Left lung (tissue), 4 donors: ENCODE measurements at regions not wholly inside any gene's neighbourhood (a gene's known extent, or its start where the extent isn't known, plus 50 kb on each side); places are given as distances from the start of the nearest gene placed in this dataset.

Experiments used
- ATAC-seq: fragments of 200-7000 bp; cut with Tn5 transposase; one replicate; pipeline ENCODE4 v1.9.1; 2020; ENCODE audit warnings: moderate library complexity
- DNase-seq, 4 donors: peaks; one replicate each; pipeline ENCODE4 v3.0.0-alpha.2; 2013 to 2020
- H3K27ac ChIP-seq, 2 donors: fragments of 200-600 bp; sonication (generic) in 1 of 2; one replicate each; pipeline versions ENCODE4 v1.5.0 to v1.8.0; 2020 to 2021
- H3K27me3 ChIP-seq, 2 donors: fragments of 200-600 bp; sonication (generic) in 1 of 2; one replicate each; pipeline versions ENCODE4 v1.5.0 to v1.8.0; 2020 to 2021
- H3K36me3 ChIP-seq, 2 donors: fragments of 200-600 bp; sonication (generic) in 1 of 2; one replicate each; pipeline versions ENCODE4 v1.5.0 to v1.8.0; 2020 to 2021
- H3K4me1 ChIP-seq, 2 donors: fragments of 200-600 bp; one replicate each; pipeline ENCODE4 v1.8.0; 2021
- H3K4me3 ChIP-seq, 2 donors: fragments of 200-600 bp; sonication (generic) in 1 of 2; one replicate each; pipeline versions ENCODE4 v1.5.0 to v1.8.0; 2020 to 2021; ENCODE audit warnings: mild to moderate bottlenecking in 1 of 2
- H3K9me3 ChIP-seq, 2 donors: fragments of 200-600 bp; sonication (generic) in 1 of 2; one replicate each; pipeline versions ENCODE4 v1.5.0 to v1.8.0; 2020 to 2021
- intact Hi-C, 2 donors: fragments of 100-400 bp; cut with DNase I; formaldehyde crosslinking; loops; one replicate each; pipeline versions ENCODE4 v1.11.2 to v1.14.2; 2022
- TF ChIP-seq, protein P1 (sequence below), 2 donors: fragments of 200-600 bp; sonication (generic) in 1 of 2; IDR thresholded peaks; one replicate each; pipeline versions ENCODE4 v1.5.0 to v1.8.0; 2021; ENCODE audit warnings: antibody characterized with exemption in 2 of 2
- donor health status: DM: no; HTN: yes; CAD: no.
- donor health status: DM: no; HTN: no; CAD: no.

DNA sequence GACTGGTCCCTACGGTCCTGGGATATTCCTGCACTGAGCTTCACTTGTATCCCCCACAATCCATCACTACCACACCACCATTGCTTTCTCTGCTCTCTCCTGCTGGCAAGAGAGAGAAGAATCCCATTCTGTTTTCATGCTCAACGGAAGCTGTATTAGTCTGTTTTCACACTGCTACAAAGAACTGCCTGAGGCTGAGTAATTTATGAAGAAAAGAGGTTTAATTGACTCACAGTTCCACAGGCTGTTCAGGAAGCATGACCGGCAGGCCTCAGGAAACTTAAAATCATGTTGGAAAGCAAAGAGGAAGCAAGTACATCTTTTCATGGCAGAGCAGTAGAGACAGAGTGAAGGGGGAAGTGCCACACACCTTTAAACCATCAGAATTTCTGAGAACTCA, 260.4 kb upstream of the LYZL1 start:
- Histone ChIP-seq H3K4me3 (no peak overlapping the region), H3K4me1 (no peaks in the 10 kb centered on the region), H3K27ac (no peak overlapping the region), H3K27me3 (no peaks in the 10 kb centered on the region), H3K9me3 (no peaks in the 10 kb centered on the region), H3K36me3 (no peaks in the 10 kb centered on the region)
- ATAC-seq (no peak), DNase-seq (no peak)
- TF ChIP-seq, protein P1, sequence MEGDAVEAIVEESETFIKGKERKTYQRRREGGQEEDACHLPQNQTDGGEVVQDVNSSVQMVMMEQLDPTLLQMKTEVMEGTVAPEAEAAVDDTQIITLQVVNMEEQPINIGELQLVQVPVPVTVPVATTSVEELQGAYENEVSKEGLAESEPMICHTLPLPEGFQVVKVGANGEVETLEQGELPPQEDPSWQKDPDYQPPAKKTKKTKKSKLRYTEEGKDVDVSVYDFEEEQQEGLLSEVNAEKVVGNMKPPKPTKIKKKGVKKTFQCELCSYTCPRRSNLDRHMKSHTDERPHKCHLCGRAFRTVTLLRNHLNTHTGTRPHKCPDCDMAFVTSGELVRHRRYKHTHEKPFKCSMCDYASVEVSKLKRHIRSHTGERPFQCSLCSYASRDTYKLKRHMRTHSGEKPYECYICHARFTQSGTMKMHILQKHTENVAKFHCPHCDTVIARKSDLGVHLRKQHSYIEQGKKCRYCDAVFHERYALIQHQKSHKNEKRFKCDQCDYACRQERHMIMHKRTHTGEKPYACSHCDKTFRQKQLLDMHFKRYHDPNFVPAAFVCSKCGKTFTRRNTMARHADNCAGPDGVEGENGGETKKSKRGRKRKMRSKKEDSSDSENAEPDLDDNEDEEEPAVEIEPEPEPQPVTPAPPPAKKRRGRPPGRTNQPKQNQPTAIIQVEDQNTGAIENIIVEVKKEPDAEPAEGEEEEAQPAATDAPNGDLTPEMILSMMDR (IDR thresholded peaks at IDR 0.05), result no peak
- intact Hi-C loops, result no loop called here

DNA sequence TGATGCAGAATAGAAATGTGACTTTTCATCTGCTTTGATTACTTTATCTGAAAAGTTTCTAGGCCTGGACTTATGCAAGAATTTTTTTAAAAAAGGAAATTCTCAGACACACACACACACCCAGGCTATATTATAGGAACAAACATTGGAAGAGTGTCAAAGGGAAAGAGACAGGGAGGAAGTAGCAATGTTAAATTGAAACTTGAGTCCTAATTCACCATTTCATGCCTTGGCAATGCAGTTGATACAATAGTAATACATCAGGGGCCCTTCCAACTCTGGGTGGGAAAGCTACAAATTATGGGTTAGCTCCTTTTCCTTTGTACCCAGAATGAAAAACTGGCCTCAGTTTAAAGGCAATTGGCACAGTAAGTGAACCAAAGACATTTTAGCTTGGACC, 258.0 kb upstream of the LYZL1 start:
- no peaks in the 10 kb centered on the region for H3K27me3 ChIP-seq
- TF ChIP-seq, protein P1 (IDR thresholded peaks at IDR 0.05), result no peak
- H3K9me3 ChIP-seq, result no peaks in the 10 kb centered on the region
- no peak overlapping the region for H3K27ac ChIP-seq
- DNase-seq (no peak), ATAC-seq (no peak)
- H3K4me3 ChIP-seq, result no peak overlapping the region
- no peaks in the 10 kb centered on the region for H3K36me3 ChIP-seq
- no peaks in the 10 kb centered on the region for H3K4me1 ChIP-seq
- intact Hi-C loops, result no loop called here

DNA sequence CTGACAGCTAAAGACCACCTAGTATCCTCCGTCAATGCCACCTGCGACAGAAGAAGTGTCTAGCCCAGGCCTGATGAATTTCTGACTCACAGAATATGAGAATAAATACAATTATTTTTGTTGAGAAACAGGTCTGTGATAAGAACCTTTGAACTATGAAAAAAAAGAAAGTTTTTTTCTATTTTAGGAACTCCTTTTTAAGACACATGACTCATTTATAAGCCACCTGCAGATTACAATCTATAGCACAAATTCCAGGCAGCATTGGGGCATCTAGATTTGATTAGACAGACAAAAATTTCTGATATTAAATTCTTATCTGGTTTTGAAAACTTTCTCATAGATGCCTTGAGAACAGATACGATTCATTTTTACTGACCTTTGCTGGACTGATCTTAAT, 256.7 kb upstream of the LYZL1 start:
- Histone ChIP-seq H3K9me3 (no peaks in the 10 kb centered on the region), H3K27me3 (no peaks in the 10 kb centered on the region), H3K36me3 (no peaks in the 10 kb centered on the region), H3K4me1 (no peaks in the 10 kb centered on the region), H3K27ac (no peak overlapping the region), H3K4me3 (no peak overlapping the region)
- intact Hi-C loops, result no loop called here
- DNase-seq (no peak), ATAC-seq (no peak)
- TF ChIP-seq, protein P1 (IDR thresholded peaks at IDR 0.05), result no peak

DNA sequence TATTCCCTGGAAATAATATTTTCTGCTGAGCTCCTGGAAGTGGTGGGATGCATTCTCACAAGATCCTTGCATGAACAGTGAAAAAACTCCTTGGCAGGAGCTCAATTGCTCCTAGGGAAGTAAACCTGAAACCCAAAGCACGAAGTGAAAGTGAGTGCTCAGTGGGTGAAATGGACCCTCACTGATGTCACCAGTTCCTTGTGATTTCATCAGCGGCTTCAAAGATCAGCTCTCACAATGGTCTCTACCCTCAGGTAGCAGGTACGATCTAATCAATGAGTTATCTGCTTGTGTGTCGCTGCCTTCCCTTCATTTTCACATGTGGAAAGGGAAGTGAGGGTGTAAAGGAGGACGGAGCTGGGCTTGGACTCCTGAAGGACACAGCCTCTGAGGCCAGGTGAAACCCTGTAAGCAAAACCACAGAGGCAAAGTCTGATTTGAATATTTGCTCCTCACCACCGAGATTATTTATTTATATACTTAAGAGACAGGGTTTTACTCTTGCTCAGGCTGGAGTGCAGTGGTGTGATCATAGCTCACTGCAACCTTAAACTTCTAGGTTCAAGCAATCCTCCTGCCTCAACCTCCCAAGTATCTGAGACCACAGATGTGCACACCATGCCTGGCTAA, 255.4 kb upstream of the LYZL1 start:
- H3K27ac ChIP-seq, result no peak overlapping the region
- ATAC-seq (no peak), DNase-seq (no peak)
- no peak overlapping the region for H3K4me3 ChIP-seq
- TF ChIP-seq, protein P1 (IDR thresholded peaks at IDR 0.05), result no peak
- H3K36me3 ChIP-seq, result no peaks in the 10 kb centered on the region
- intact Hi-C loops, result no loop called here
- no peaks in the 10 kb centered on the region for H3K4me1 ChIP-seq
- H3K9me3 ChIP-seq, result no peaks in the 10 kb centered on the region
- no peaks in the 10 kb centered on the region for H3K27me3 ChIP-seq

DNA sequence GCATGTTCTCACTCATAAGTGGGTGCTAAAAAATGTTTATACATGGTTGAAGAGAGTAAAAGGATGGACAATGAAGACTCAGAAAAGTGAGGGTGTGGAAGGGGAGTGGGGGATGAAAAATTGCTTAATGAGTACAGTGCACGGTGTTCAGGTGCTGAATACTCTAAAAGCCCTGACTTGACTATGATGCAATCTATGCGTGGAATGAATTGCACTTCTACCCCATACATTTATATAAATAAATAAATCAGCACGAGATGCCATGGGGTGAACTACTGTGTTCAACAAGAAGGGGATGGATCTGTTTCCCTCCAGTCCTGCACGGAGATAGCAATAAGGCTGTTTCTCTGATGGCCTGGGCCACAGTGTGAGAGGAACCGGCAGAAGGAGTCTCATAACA, 254.3 kb upstream of the LYZL1 start:
- no peak for ATAC-seq

More for the DNA sequence above, 254.3 kb upstream of the LYZL1 start:
- TF ChIP-seq, protein P1 (IDR thresholded peaks at IDR 0.05), result no peak
- Histone ChIP-seq H3K36me3 (no peaks in the 10 kb centered on the region), H3K4me1 (no peaks in the 10 kb centered on the region), H3K4me3 (no peak overlapping the region), H3K27me3 (no peaks in the 10 kb centered on the region), H3K27ac (no peak overlapping the region), H3K9me3 (no peaks in the 10 kb centered on the region)
- DNase-seq, result no peak
- intact Hi-C loops, result no loop called here
